HG03039 (cell line): ENCODE measurements at regions not wholly inside any gene's neighbourhood (a gene's known extent, or its start where the extent isn't known, plus 50 kb on each side); places are given as distances from the start of the nearest gene placed in this dataset.
A peak's percentile ranks its signal among the peaks of the same experiment; 100 is the strongest.

Experiments
- ATAC-seq: cut with Tn5 transposase; IDR thresholded peaks from one replicate; pipeline ENCODE4 v1.9.1; 2021; ENCODE audit warnings: mild to moderate bottlenecking, moderate library complexity; ENCODE audit not compliant: unreplicated experiment

GRCh38 chr3:34696831-34697230 lies 898.4 kb downstream of the PDCD6IP start:
- no peak for ATAC-seq

GRCh38 chr3:34703053-34703452 lies 904.6 kb downstream of the PDCD6IP start:
- ATAC-seq = no peak

- no peak for ATAC-seq
These were observed 914.3 kb upstream of the ARPP21 start for GRCh38 chr3:34724916-34725499.

- ATAC-seq = no peak
These were observed 913.6 kb upstream of the ARPP21 start for GRCh38 chr3:34725774-34726173.

GRCh38 chr3:34727700-34728099 lies 911.6 kb upstream of the ARPP21 start:
- peak; percentile 62 for ATAC-seq

- no peak for ATAC-seq
These were observed 897.2 kb upstream of the ARPP21 start for GRCh38 chr3:34742151-34742550.

GRCh38 chr3:34758630-34759261 lies 880.6 kb upstream of the ARPP21 start:
- no peak for ATAC-seq

GRCh38 chr3:34777386-34777785 lies 861.9 kb upstream of the ARPP21 start:
- ATAC-seq = no peak

GRCh38 chr3:34779092-34779491 lies 860.2 kb upstream of the ARPP21 start:
- no peak for ATAC-seq

- no peak for ATAC-seq
These were observed 859.0 kb upstream of the ARPP21 start for GRCh38 chr3:34780294-34780693.

- no peak for ATAC-seq
These were observed 858.4 kb upstream of the ARPP21 start for GRCh38 chr3:34780973-34781372.

GRCh38 chr3:34782871-34783270 lies 856.5 kb upstream of the ARPP21 start:
- ATAC-seq = no peak

- ATAC-seq = no peak
These were observed 855.4 kb upstream of the ARPP21 start for GRCh38 chr3:34783876-34784275.

- ATAC-seq = no peak
These were observed 846.3 kb upstream of the ARPP21 start for GRCh38 chr3:34793057-34793456.

GRCh38 chr3:34807611-34808010 lies 831.7 kb upstream of the ARPP21 start:
- ATAC-seq = no peak

GRCh38 chr3:34808287-34808686 lies 831.0 kb upstream of the ARPP21 start:
- no peak for ATAC-seq

GRCh38 chr3:34828847-34829246 lies 810.5 kb upstream of the ARPP21 start:
- no peak for ATAC-seq

GRCh38 chr3:34832865-34833508 lies 806.3 kb upstream of the ARPP21 start:
- no peak for ATAC-seq

GRCh38 chr3:34837848-34838741 lies 801.2 kb upstream of the ARPP21 start:
- no peak for ATAC-seq

GRCh38 chr3:34842706-34843480 lies 796.4 kb upstream of the ARPP21 start:
- ATAC-seq = no peak

GRCh38 chr3:34844323-34844620 lies 795.1 kb upstream of the ARPP21 start:
- ATAC-seq = no peak
